ENCODE measurements at regions not wholly inside any gene's neighbourhood (a gene's known extent, or its start where the extent isn't known, plus 50 kb on each side); places are given as distances from the start of the nearest gene placed in this dataset.

- no peak for TF ChIP-seq CTCF (IDR thresholded peaks at IDR 0.05; ENCODE audit: insufficient read depth, low read depth, low read length)
- ChIA-PET CTCF (no interaction called here), POLR2A (no interaction called here)
- Histone ChIP-seq H3K27me3 (ENCODE audit: control insufficient read depth, insufficient read depth, low read length) (no peaks in the 10 kb centered on the region), H3K4me3 (ENCODE audit: low read depth, low read length) (no peak overlapping the region), H3K36me3 (ENCODE audit: control insufficient read depth, insufficient read depth, low read length) (no peaks in the 10 kb centered on the region)
- no peak for DNase-seq (ENCODE audit: low read depth)
Measured at GRCh38 chr2:22697054-22697788, 687.8 kb upstream of the KLHL29 start.

GRCh38 chr2:22701561-22702160 is 683.3 kb upstream of the KLHL29 start:
- DNase-seq (ENCODE audit: low read depth): no peak
- Histone ChIP-seq H3K27me3 (ENCODE audit: control insufficient read depth, insufficient read depth, low read length) (no peaks in the 10 kb centered on the region), H3K36me3 (ENCODE audit: control insufficient read depth, insufficient read depth, low read length) (no peaks in the 10 kb centered on the region), H3K4me3 (ENCODE audit: low read depth, low read length) (no peak overlapping the region)
- ChIA-PET CTCF (no interaction called here), POLR2A (no interaction called here)
- no peak for TF ChIP-seq CTCF (IDR thresholded peaks at IDR 0.05; ENCODE audit: insufficient read depth, low read depth, low read length)

- TF ChIP-seq CTCF (IDR thresholded peaks at IDR 0.05; ENCODE audit: insufficient read depth, low read depth, low read length): no peak
- Histone ChIP-seq H3K27me3 (ENCODE audit: control insufficient read depth, insufficient read depth, low read length) (no peaks in the 10 kb centered on the region), H3K4me3 (ENCODE audit: low read depth, low read length) (no peak overlapping the region), H3K36me3 (ENCODE audit: control insufficient read depth, insufficient read depth, low read length) (no peaks in the 10 kb centered on the region)
- POLR2A ChIA-PET: no interaction called here
- DNase-seq (ENCODE audit: low read depth): no peak
- CTCF ChIA-PET: no interaction called here
Measured at GRCh38 chr2:22703286-22703920, 681.6 kb upstream of the KLHL29 start.

- ChIA-PET CTCF (no interaction called here), POLR2A (no interaction called here)
- Histone ChIP-seq H3K27me3 (ENCODE audit: control insufficient read depth, insufficient read depth, low read length) (no peaks in the 10 kb centered on the region), H3K36me3 (ENCODE audit: control insufficient read depth, insufficient read depth, low read length) (no peaks in the 10 kb centered on the region), H3K4me3 (ENCODE audit: low read depth, low read length) (no peak overlapping the region)
- DNase-seq (ENCODE audit: low read depth): no peak
- TF ChIP-seq CTCF (IDR thresholded peaks at IDR 0.05; ENCODE audit: insufficient read depth, low read depth, low read length): no peak
Measured at GRCh38 chr2:22719396-22719795, 665.6 kb upstream of the KLHL29 start.

- POLR2A ChIA-PET: no interaction called here
- H3K27me3 ChIP-seq (ENCODE audit: control insufficient read depth, insufficient read depth, low read length): no peaks in the 10 kb centered on the region
- no peak for DNase-seq (ENCODE audit: low read depth)
- H3K36me3 ChIP-seq (ENCODE audit: control insufficient read depth, insufficient read depth, low read length): no peaks in the 10 kb centered on the region
- TF ChIP-seq CTCF (IDR thresholded peaks at IDR 0.05; ENCODE audit: insufficient read depth, low read depth, low read length): no peak
- CTCF ChIA-PET: no interaction called here
- no peak overlapping the region for H3K4me3 ChIP-seq (ENCODE audit: low read depth, low read length)
Measured at GRCh38 chr2:22729466-22729865, 655.5 kb upstream of the KLHL29 start.

Data from BJ (cell line).